ENCODE measurements at regions not wholly inside any gene's neighbourhood (a gene's known extent, or its start where the extent isn't known, plus 50 kb on each side); places are given as distances from the start of the nearest gene placed in this dataset.
"Not testable (repeated sequence)": the region's sequence is repeated elsewhere in the genome, so short reads cannot be mapped to it uniquely, and the experiment has no call there.

GRCh38 chr5:3490957-3491507 lies 104.6 kb upstream of the IRX1 start:
- ATAC-seq (no peak), DNase-seq (ENCODE audit: missing footprints) (no peak)
- intact Hi-C loops (cut with DNase I): no loop called here

- DNase-seq (ENCODE audit: missing footprints) (no peak), ATAC-seq (no peak)
- intact Hi-C loops (cut with DNase I): no loop called here
These were observed 106.3 kb upstream of the IRX1 start for GRCh38 chr5:3489239-3489843.

- no peak for ATAC-seq
- intact Hi-C loops (cut with DNase I): no loop called here
- no peak for DNase-seq (ENCODE audit: missing footprints)
These were observed 110.8 kb upstream of the IRX1 start for GRCh38 chr5:3484836-3485235.

- ATAC-seq (no peak), DNase-seq (ENCODE audit: missing footprints) (no peak)
- intact Hi-C loops (cut with DNase I): no loop called here
These were observed 114.5 kb upstream of the IRX1 start for GRCh38 chr5:3481175-3481574.

- DNase-seq (ENCODE audit: missing footprints) (no peak), ATAC-seq (no peak)
- intact Hi-C loops (cut with DNase I): no loop called here
These were observed 120.0 kb upstream of the IRX1 start for GRCh38 chr5:3475674-3476073.

GRCh38 chr5:3466392-3466791 lies 129.2 kb upstream of the IRX1 start:
- ATAC-seq (no peak), DNase-seq (ENCODE audit: missing footprints) (no peak)
- intact Hi-C loops (cut with DNase I): no loop called here

GRCh38 chr5:3460416-3460815 lies 135.2 kb upstream of the IRX1 start:
- no peak for DNase-seq (ENCODE audit: missing footprints)
- intact Hi-C loops (cut with DNase I): no loop called here
- no peak for ATAC-seq

- intact Hi-C loops (cut with DNase I): no loop called here
- ATAC-seq: no peak
These were observed 139.4 kb upstream of the IRX1 start for GRCh38 chr5:3456121-3456681.

GRCh38 chr5:3454028-3454427 lies 141.6 kb upstream of the IRX1 start:
- ATAC-seq; intact Hi-C loops (cut with DNase I); DNase-seq (ENCODE audit: missing footprints): not testable (repeated sequence)

More at GRCh38 chr5:3456121-3456681, 139.4 kb upstream of the IRX1 start:
- no peak for DNase-seq (ENCODE audit: missing footprints)

GRCh38 chr5:3452622-3453021 lies 143.0 kb upstream of the IRX1 start:
- ATAC-seq: no peak
- intact Hi-C loops (cut with DNase I): no loop called here
- no peak for DNase-seq (ENCODE audit: missing footprints)

- ATAC-seq (peak; percentile 52), DNase-seq (ENCODE audit: missing footprints) (no peak)
- intact Hi-C loops (cut with DNase I): no loop called here
These were observed 143.7 kb upstream of the IRX1 start for GRCh38 chr5:3451961-3452360.

GRCh38 chr5:3449481-3449880 lies 146.2 kb upstream of the IRX1 start:
- intact Hi-C loops (cut with DNase I): no loop called here
- no peak for ATAC-seq
- no peak for DNase-seq (ENCODE audit: missing footprints)

- DNase-seq (ENCODE audit: missing footprints): no peak
- intact Hi-C loops (cut with DNase I): no loop called here
- ATAC-seq: no peak
These were observed 149.2 kb upstream of the IRX1 start for GRCh38 chr5:3446410-3446809.

- intact Hi-C loops (cut with DNase I); DNase-seq (ENCODE audit: missing footprints); ATAC-seq: not testable (repeated sequence)
These were observed 150.1 kb upstream of the IRX1 start for GRCh38 chr5:3445517-3445916.

GRCh38 chr5:3432135-3432534 lies 163.5 kb upstream of the IRX1 start:
- intact Hi-C loops (cut with DNase I): no loop called here
- DNase-seq (ENCODE audit: missing footprints) (no peak), ATAC-seq (no peak)

- intact Hi-C loops (cut with DNase I): no loop called here
- DNase-seq (ENCODE audit: missing footprints) (no peak), ATAC-seq (no peak)
These were observed 164.9 kb upstream of the IRX1 start for GRCh38 chr5:3430691-3431090.

- DNase-seq (ENCODE audit: missing footprints) (no peak), ATAC-seq (no peak)
- intact Hi-C loops (cut with DNase I): no loop called here
These were observed 165.7 kb upstream of the IRX1 start for GRCh38 chr5:3429962-3430361.

- ATAC-seq (no peak), DNase-seq (ENCODE audit: missing footprints) (no peak)
- intact Hi-C loops (cut with DNase I): no loop called here
These were observed 167.3 kb upstream of the IRX1 start for GRCh38 chr5:3428334-3428733.

- ATAC-seq (peak; percentile 48), DNase-seq (ENCODE audit: missing footprints) (no peak)
- intact Hi-C loops (cut with DNase I): no loop called here
These were observed 170.7 kb upstream of the IRX1 start for GRCh38 chr5:3424946-3425345.

- intact Hi-C loops (cut with DNase I): no loop called here
- no peak for DNase-seq (ENCODE audit: missing footprints)
- no peak for ATAC-seq
These were observed 178.2 kb upstream of the IRX1 start for GRCh38 chr5:3417376-3417943.
